ENCODE measurements at regions not wholly inside any gene's neighbourhood (a gene's known extent, or its start where the extent isn't known, plus 50 kb on each side); places are given as distances from the start of the nearest gene placed in this dataset.

DNA sequence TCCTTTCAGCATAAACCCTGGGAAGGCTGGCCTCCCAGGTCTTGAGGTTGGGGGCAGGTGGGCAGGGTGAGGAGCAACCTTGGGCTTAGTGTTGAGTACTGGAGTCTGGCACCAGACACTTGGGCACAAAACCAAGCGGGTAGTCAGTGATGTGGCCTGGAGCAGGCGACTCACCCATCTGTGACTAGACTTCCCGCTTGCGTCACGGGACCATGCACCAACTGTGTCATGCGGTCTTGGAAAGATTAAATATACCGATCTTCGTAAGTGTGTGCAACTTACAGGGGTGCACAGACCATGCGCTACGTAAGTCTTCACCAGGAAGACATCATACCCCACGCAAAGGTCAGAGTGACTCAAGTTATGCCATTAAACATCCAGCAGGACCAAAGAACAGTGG lies 304.4 kb upstream of the IRX4 start:
- Mint-ChIP-seq H3K27me3 (ENCODE audit: insufficient read depth, low read depth, poor library complexity) (peaks cover 2% of the 10 kb centered on the region), H3K27ac (no peak overlapping the region), H3K4me1 (no peaks in the 10 kb centered on the region; the same call in 2 of the 3 replicates), H3K36me3 (ENCODE audit: low read depth) (no peaks in the 10 kb centered on the region), H3K4me3 (no peak overlapping the region), H3K9me3 (no peaks in the 10 kb centered on the region)
- H3K4me3 ChIP-seq = no peak overlapping the region
- no peak for TF ChIP-seq JUNB (IDR thresholded peaks at IDR 0.05; ENCODE audit: unreplicated experiment)
- TF ChIP-seq CREB1 (CRISPR knock-in tag; IDR thresholded peaks at IDR 0.05; ENCODE audit: low read depth) = no peak
- TF ChIP-seq, protein P1, sequence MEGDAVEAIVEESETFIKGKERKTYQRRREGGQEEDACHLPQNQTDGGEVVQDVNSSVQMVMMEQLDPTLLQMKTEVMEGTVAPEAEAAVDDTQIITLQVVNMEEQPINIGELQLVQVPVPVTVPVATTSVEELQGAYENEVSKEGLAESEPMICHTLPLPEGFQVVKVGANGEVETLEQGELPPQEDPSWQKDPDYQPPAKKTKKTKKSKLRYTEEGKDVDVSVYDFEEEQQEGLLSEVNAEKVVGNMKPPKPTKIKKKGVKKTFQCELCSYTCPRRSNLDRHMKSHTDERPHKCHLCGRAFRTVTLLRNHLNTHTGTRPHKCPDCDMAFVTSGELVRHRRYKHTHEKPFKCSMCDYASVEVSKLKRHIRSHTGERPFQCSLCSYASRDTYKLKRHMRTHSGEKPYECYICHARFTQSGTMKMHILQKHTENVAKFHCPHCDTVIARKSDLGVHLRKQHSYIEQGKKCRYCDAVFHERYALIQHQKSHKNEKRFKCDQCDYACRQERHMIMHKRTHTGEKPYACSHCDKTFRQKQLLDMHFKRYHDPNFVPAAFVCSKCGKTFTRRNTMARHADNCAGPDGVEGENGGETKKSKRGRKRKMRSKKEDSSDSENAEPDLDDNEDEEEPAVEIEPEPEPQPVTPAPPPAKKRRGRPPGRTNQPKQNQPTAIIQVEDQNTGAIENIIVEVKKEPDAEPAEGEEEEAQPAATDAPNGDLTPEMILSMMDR (conservative IDR thresholded peaks at IDR 0.05; ENCODE audit: low read depth in 2 of 2) = no peak
- TF ChIP-seq, protein P2, sequence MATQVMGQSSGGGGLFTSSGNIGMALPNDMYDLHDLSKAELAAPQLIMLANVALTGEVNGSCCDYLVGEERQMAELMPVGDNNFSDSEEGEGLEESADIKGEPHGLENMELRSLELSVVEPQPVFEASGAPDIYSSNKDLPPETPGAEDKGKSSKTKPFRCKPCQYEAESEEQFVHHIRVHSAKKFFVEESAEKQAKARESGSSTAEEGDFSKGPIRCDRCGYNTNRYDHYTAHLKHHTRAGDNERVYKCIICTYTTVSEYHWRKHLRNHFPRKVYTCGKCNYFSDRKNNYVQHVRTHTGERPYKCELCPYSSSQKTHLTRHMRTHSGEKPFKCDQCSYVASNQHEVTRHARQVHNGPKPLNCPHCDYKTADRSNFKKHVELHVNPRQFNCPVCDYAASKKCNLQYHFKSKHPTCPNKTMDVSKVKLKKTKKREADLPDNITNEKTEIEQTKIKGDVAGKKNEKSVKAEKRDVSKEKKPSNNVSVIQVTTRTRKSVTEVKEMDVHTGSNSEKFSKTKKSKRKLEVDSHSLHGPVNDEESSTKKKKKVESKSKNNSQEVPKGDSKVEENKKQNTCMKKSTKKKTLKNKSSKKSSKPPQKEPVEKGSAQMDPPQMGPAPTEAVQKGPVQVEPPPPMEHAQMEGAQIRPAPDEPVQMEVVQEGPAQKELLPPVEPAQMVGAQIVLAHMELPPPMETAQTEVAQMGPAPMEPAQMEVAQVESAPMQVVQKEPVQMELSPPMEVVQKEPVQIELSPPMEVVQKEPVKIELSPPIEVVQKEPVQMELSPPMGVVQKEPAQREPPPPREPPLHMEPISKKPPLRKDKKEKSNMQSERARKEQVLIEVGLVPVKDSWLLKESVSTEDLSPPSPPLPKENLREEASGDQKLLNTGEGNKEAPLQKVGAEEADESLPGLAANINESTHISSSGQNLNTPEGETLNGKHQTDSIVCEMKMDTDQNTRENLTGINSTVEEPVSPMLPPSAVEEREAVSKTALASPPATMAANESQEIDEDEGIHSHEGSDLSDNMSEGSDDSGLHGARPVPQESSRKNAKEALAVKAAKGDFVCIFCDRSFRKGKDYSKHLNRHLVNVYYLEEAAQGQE (IDR thresholded peaks at IDR 0.05; ENCODE audit: unreplicated experiment) = no peak
- no peak for TF ChIP-seq POLR2AphosphoS5 (IDR thresholded peaks at IDR 0.05; ENCODE audit: low read depth)
- TF ChIP-seq EZH2phosphoT487 (IDR thresholded peaks at IDR 0.05; ENCODE audit: unreplicated experiment) = no peak
- TF ChIP-seq NANOG (IDR thresholded peaks at IDR 0.05; ENCODE audit: borderline replicate concordance) = no peak
- TF ChIP-seq, protein P3, sequence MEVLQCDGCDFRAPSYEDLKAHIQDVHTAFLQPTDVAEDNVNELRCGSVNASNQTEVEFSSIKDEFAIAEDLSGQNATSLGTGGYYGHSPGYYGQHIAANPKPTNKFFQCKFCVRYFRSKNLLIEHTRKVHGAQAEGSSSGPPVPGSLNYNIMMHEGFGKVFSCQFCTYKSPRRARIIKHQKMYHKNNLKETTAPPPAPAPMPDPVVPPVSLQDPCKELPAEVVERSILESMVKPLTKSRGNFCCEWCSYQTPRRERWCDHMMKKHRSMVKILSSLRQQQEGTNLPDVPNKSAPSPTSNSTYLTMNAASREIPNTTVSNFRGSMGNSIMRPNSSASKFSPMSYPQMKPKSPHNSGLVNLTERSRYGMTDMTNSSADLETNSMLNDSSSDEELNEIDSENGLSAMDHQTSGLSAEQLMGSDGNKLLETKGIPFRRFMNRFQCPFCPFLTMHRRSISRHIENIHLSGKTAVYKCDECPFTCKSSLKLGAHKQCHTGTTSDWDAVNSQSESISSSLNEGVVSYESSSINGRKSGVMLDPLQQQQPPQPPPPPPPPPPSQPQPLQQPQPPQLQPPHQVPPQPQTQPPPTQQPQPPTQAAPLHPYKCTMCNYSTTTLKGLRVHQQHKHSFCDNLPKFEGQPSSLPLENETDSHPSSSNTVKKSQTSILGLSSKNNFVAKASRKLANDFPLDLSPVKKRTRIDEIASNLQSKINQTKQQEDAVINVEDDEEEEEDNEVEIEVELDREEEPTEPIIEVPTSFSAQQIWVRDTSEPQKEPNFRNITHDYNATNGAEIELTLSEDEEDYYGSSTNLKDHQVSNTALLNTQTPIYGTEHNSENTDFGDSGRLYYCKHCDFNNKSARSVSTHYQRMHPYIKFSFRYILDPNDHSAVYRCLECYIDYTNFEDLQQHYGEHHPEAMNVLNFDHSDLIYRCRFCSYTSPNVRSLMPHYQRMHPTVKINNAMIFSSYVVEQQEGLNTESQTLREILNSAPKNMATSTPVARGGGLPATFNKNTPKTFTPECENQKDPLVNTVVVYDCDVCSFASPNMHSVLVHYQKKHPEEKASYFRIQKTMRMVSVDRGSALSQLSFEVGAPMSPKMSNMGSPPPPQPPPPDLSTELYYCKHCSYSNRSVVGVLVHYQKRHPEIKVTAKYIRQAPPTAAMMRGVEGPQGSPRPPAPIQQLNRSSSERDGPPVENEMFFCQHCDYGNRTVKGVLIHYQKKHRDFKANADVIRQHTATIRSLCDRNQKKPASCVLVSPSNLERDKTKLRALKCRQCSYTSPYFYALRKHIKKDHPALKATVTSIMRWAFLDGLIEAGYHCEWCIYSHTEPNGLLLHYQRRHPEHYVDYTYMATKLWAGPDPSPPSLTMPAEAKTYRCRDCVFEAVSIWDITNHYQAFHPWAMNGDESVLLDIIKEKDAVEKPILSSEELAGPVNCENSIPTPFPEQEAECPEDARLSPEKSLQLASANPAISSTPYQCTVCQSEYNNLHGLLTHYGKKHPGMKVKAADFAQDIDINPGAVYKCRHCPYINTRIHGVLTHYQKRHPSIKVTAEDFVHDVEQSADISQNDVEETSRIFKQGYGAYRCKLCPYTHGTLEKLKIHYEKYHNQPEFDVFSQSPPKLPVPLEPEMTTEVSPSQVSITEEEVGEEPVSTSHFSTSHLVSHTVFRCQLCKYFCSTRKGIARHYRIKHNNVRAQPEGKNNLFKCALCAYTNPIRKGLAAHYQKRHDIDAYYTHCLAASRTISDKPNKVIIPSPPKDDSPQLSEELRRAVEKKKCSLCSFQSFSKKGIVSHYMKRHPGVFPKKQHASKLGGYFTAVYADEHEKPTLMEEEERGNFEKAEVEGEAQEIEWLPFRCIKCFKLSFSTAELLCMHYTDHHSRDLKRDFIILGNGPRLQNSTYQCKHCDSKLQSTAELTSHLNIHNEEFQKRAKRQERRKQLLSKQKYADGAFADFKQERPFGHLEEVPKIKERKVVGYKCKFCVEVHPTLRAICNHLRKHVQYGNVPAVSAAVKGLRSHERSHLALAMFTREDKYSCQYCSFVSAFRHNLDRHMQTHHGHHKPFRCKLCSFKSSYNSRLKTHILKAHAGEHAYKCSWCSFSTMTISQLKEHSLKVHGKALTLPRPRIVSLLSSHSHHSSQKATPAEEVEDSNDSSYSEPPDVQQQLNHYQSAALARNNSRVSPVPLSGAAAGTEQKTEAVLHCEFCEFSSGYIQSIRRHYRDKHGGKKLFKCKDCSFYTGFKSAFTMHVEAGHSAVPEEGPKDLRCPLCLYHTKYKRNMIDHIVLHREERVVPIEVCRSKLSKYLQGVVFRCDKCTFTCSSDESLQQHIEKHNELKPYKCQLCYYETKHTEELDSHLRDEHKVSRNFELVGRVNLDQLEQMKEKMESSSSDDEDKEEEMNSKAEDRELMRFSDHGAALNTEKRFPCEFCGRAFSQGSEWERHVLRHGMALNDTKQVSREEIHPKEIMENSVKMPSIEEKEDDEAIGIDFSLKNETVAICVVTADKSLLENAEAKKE (CRISPR knock-in tag; IDR thresholded peaks at IDR 0.05) = no peak
- TF ChIP-seq ZNF114 (CRISPR knock-in tag; IDR thresholded peaks at IDR 0.05) = no peak
- no peak for TF ChIP-seq ZNF331 (CRISPR knock-in tag; IDR thresholded peaks at IDR 0.05; ENCODE audit: low read depth)
- TF ChIP-seq STAT1 (IDR thresholded peaks at IDR 0.05; ENCODE audit: unreplicated experiment) = no peak
- no peak for TF ChIP-seq EZH2 (IDR thresholded peaks at IDR 0.05; ENCODE audit: low read depth, unreplicated experiment)
- TF ChIP-seq, protein P4, sequence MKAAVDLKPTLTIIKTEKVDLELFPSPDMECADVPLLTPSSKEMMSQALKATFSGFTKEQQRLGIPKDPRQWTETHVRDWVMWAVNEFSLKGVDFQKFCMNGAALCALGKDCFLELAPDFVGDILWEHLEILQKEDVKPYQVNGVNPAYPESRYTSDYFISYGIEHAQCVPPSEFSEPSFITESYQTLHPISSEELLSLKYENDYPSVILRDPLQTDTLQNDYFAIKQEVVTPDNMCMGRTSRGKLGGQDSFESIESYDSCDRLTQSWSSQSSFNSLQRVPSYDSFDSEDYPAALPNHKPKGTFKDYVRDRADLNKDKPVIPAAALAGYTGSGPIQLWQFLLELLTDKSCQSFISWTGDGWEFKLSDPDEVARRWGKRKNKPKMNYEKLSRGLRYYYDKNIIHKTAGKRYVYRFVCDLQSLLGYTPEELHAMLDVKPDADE (IDR thresholded peaks at IDR 0.05) = no peak
- no peak overlapping the region for H3K27ac ChIP-seq (ENCODE audit: low read depth)
- no peaks in the 10 kb centered on the region for H3K27me3 ChIP-seq (ENCODE audit: insufficient read depth)
- no peak overlapping the region for H2AFZ ChIP-seq
- H3K4me1 ChIP-seq (ENCODE audit: insufficient read depth) = no peaks in the 10 kb centered on the region
- no peaks in the 10 kb centered on the region for H3K36me3 ChIP-seq (ENCODE audit: insufficient read depth)
- no peaks in the 10 kb centered on the region for H3F3A ChIP-seq (replicated peaks; ENCODE audit: low read depth)
- DNase-seq (ENCODE audit: low spot score) (no peak), ATAC-seq (no peak)
- no peaks in the 10 kb centered on the region for H3K79me2 ChIP-seq (replicated peaks; ENCODE audit: insufficient read depth)
- H3K4me2 ChIP-seq = no peak overlapping the region
- no peaks in the 10 kb centered on the region for H3K9me2 ChIP-seq (ENCODE audit: insufficient read depth)
- H4K20me1 ChIP-seq (replicated peaks; ENCODE audit: insufficient read depth) = no peaks in the 10 kb centered on the region

Measured in GM23338 (cell line).